RPMI7951 (cell line): ENCODE measurements at regions not wholly inside any gene's neighbourhood (a gene's known extent, or its start where the extent isn't known, plus 50 kb on each side); places are given as distances from the start of the nearest gene placed in this dataset.
A peak's percentile ranks its signal among the peaks of the same experiment; 100 is the strongest.

Experiments used
- DNase-seq: peaks from one replicate; pipeline ENCODE4 v3.0.0-alpha.2; 2012; ENCODE audit warnings: low read depth

GRCh38 chr2:37837628-37838328 lies 87.3 kb upstream of the RMDN2 start:
- DNase-seq, result no peak

- DNase-seq, result no peak
Measured at GRCh38 chr2:37838541-37839167, 86.4 kb upstream of the RMDN2 start.

GRCh38 chr2:37839991-37840390 lies 85.1 kb upstream of the RMDN2 start:
- no peak for DNase-seq

- no peak for DNase-seq
Measured at GRCh38 chr2:37842732-37843440, 82.2 kb upstream of the RMDN2 start.

GRCh38 chr2:37843556-37843955 lies 81.5 kb upstream of the RMDN2 start:
- no peak for DNase-seq

GRCh38 chr2:37846207-37846606 lies 78.9 kb upstream of the RMDN2 start:
- DNase-seq, result no peak

GRCh38 chr2:37847792-37848191 lies 77.3 kb upstream of the RMDN2 start:
- DNase-seq, result no peak

- no peak for DNase-seq
Measured at GRCh38 chr2:37848451-37848850, 76.6 kb upstream of the RMDN2 start.

- DNase-seq, result no peak
Measured at GRCh38 chr2:37849911-37850310, 75.2 kb upstream of the RMDN2 start.

- DNase-seq, result no peak
Measured at GRCh38 chr2:37851428-37851827, 73.7 kb upstream of the RMDN2 start.

- no peak for DNase-seq
Measured at GRCh38 chr2:37851828-37852584, 73.1 kb upstream of the RMDN2 start.

- no peak for DNase-seq
Measured at GRCh38 chr2:37852585-37853014, 72.5 kb upstream of the RMDN2 start.

- DNase-seq, result no peak
Measured at GRCh38 chr2:37854676-37855282, 70.3 kb upstream of the RMDN2 start.

- DNase-seq, result no peak
Measured at GRCh38 chr2:37855283-37856041, 69.6 kb upstream of the RMDN2 start.

- no peak for DNase-seq
Measured at GRCh38 chr2:37856101-37856751, 68.9 kb upstream of the RMDN2 start.

GRCh38 chr2:37857575-37858399 lies 67.3 kb upstream of the RMDN2 start:
- DNase-seq, result no peak

GRCh38 chr2:37858400-37858711 lies 66.7 kb upstream of the RMDN2 start:
- DNase-seq, result peak; percentile 33

GRCh38 chr2:37858725-37859267 lies 66.3 kb upstream of the RMDN2 start:
- DNase-seq, result no peak

GRCh38 chr2:37862620-37863019 lies 62.5 kb upstream of the RMDN2 start:
- no peak for DNase-seq

- no peak for DNase-seq
Measured at GRCh38 chr2:37864217-37864616, 60.9 kb upstream of the RMDN2 start.
